ENCODE measurements at regions not wholly inside any gene's neighbourhood (a gene's known extent, or its start where the extent isn't known, plus 50 kb on each side); places are given as distances from the start of the nearest gene placed in this dataset.

DNA sequence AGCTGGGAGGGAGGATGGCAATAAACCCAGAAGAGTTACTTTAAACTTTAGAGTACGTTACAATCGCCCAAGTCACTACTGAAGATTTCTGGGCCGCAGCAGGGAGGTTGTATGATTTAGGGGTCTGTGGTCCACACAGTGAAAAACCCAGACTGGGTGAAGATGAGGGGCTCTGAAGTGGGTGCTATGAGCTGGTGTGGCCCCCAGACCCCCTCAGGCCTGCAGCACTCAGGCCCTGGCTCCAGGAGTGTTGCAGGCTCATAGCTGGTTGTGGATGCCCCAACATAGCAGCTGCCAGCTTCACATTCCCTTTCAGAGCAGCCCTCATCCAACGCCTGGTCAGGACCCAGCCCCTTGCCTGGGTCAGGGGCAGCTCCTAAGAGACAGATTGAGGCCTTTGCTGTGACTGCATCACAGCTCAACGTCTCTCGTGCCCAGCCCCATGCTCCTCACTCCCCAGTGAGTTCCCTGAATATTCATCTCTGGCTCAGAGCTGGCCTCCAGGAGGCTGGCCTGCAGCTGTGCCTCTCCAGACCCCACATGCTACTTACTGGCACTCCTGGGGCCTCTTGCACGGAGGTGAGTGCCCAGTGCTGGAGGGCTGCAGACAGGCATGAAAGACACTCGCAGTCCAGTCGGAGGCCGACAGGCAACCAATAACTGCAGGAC is 94.5 kb upstream of the MYCN start:
- Histone ChIP-seq H3K9me3 (ENCODE audit: low read length) (no peaks in the 10 kb centered on the region), H3F3A (ENCODE audit: insufficient read depth, low read length, poor library complexity, severe bottlenecking) (no peaks in the 10 kb centered on the region), H2AFZ (ENCODE audit: low read depth, low read length) (no peak overlapping the region), H3K9ac (ENCODE audit: low read length) (no peak overlapping the region), H3K36me3 (ENCODE audit: insufficient read depth, low read length) (no peaks in the 10 kb centered on the region), H4K20me1 (ENCODE audit: insufficient read depth) (no peaks in the 10 kb centered on the region), H3K4me3 (ENCODE audit: low read length) (no peak overlapping the region), H3K79me2 (replicated peaks; ENCODE audit: insufficient read depth, low read length) (no peaks in the 10 kb centered on the region), H3K4me2 (ENCODE audit: low read length) (no peak overlapping the region), H3K27me3 (ENCODE audit: insufficient read depth, low read depth, low read length) (no peaks in the 10 kb centered on the region), H3K9me2 (ENCODE audit: insufficient read depth, low read length) (no peaks in the 10 kb centered on the region), H3K27ac (ENCODE audit: low read length) (no peak overlapping the region)
- no peak for TF ChIP-seq TAF1 (IDR thresholded peaks at IDR 0.05; ENCODE audit: low read depth)
- no peak for TF ChIP-seq SMC3 (conservative IDR thresholded peaks at IDR 0.05; ENCODE audit: poor library complexity)
- no peak for TF ChIP-seq RAD21 (conservative IDR thresholded peaks at IDR 0.05)

DNA sequence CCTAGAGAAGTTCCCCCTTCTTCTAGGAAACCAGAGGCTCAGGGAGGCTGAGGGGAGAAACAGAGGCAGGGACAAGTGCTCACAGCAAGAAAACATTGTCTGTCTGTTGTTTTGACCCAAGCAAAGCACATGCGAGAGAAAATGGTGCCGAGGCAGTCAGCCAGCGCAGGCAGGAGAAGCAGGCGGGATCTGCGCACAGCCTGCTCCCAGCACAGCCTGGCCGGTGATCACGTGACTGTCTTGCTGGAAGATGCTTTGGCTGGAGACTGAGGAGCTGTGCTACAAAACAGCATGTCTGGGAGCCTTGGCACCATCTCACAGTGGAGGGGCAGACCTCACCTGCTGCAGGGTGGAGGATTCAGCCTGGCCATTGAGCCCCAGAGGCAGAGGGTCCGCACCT is 93.7 kb upstream of the MYCN start:
- TF ChIP-seq TAF1 (IDR thresholded peaks at IDR 0.05; ENCODE audit: low read depth), result no peak
- TF ChIP-seq EP300 (conservative IDR thresholded peaks at IDR 0.05; ENCODE audit: poor library complexity, severe bottlenecking), result no peak
- TF ChIP-seq, protein P1, sequence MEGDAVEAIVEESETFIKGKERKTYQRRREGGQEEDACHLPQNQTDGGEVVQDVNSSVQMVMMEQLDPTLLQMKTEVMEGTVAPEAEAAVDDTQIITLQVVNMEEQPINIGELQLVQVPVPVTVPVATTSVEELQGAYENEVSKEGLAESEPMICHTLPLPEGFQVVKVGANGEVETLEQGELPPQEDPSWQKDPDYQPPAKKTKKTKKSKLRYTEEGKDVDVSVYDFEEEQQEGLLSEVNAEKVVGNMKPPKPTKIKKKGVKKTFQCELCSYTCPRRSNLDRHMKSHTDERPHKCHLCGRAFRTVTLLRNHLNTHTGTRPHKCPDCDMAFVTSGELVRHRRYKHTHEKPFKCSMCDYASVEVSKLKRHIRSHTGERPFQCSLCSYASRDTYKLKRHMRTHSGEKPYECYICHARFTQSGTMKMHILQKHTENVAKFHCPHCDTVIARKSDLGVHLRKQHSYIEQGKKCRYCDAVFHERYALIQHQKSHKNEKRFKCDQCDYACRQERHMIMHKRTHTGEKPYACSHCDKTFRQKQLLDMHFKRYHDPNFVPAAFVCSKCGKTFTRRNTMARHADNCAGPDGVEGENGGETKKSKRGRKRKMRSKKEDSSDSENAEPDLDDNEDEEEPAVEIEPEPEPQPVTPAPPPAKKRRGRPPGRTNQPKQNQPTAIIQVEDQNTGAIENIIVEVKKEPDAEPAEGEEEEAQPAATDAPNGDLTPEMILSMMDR (IDR thresholded peaks at IDR 0.05; ENCODE audit: poor library complexity, severe bottlenecking), result no peak
- TF ChIP-seq POLR2AphosphoS5 (IDR thresholded peaks at IDR 0.05), result no peak
- no peak for TF ChIP-seq SMC3 (conservative IDR thresholded peaks at IDR 0.05; ENCODE audit: poor library complexity)
- TF ChIP-seq MXI1 (conservative IDR thresholded peaks at IDR 0.05; ENCODE audit: poor library complexity, severe bottlenecking), result no peak
- TF ChIP-seq EZH2 (IDR thresholded peaks at IDR 0.05; ENCODE audit: borderline replicate concordance, insufficient read depth, low read length, poor library complexity, severe bottlenecking), result no peak
- TF ChIP-seq, protein P2, sequence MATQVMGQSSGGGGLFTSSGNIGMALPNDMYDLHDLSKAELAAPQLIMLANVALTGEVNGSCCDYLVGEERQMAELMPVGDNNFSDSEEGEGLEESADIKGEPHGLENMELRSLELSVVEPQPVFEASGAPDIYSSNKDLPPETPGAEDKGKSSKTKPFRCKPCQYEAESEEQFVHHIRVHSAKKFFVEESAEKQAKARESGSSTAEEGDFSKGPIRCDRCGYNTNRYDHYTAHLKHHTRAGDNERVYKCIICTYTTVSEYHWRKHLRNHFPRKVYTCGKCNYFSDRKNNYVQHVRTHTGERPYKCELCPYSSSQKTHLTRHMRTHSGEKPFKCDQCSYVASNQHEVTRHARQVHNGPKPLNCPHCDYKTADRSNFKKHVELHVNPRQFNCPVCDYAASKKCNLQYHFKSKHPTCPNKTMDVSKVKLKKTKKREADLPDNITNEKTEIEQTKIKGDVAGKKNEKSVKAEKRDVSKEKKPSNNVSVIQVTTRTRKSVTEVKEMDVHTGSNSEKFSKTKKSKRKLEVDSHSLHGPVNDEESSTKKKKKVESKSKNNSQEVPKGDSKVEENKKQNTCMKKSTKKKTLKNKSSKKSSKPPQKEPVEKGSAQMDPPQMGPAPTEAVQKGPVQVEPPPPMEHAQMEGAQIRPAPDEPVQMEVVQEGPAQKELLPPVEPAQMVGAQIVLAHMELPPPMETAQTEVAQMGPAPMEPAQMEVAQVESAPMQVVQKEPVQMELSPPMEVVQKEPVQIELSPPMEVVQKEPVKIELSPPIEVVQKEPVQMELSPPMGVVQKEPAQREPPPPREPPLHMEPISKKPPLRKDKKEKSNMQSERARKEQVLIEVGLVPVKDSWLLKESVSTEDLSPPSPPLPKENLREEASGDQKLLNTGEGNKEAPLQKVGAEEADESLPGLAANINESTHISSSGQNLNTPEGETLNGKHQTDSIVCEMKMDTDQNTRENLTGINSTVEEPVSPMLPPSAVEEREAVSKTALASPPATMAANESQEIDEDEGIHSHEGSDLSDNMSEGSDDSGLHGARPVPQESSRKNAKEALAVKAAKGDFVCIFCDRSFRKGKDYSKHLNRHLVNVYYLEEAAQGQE (IDR thresholded peaks at IDR 0.05; ENCODE audit: borderline replicate concordance), result no peak
- no peak for TF ChIP-seq RAD21 (conservative IDR thresholded peaks at IDR 0.05)
- Histone ChIP-seq H3K36me3 (ENCODE audit: insufficient read depth, low read length) (no peaks in the 10 kb centered on the region), H3K9me3 (ENCODE audit: low read length) (no peaks in the 10 kb centered on the region), H3K9me2 (ENCODE audit: insufficient read depth, low read length) (no peaks in the 10 kb centered on the region), H3K27me3 (ENCODE audit: insufficient read depth, low read depth, low read length) (no peaks in the 10 kb centered on the region), H3K4me2 (ENCODE audit: low read length) (no peak overlapping the region), H4K20me1 (ENCODE audit: insufficient read depth) (no peaks in the 10 kb centered on the region), H3K4me3 (ENCODE audit: low read length) (no peak overlapping the region), H3K79me2 (replicated peaks; ENCODE audit: insufficient read depth, low read length) (no peaks in the 10 kb centered on the region), H2AFZ (ENCODE audit: low read depth, low read length) (no peak overlapping the region), H3K9ac (ENCODE audit: low read length) (no peak overlapping the region), H3K27ac (ENCODE audit: low read length) (no peak overlapping the region), H3F3A (ENCODE audit: insufficient read depth, low read length, poor library complexity, severe bottlenecking) (no peaks in the 10 kb centered on the region)
